Caki2 (cell line): ENCODE measurements at regions not wholly inside any gene's neighbourhood (a gene's known extent, or its start where the extent isn't known, plus 50 kb on each side); places are given as distances from the start of the nearest gene placed in this dataset.
"Not testable (repeated sequence)": the region's sequence is repeated elsewhere in the genome, so short reads cannot be mapped to it uniquely, and the experiment has no call there.

Experiments used
- DNase-seq: peaks from one replicate; pipeline ENCODE4 v3.0.0-alpha.2; 2015; ENCODE audit warnings: low read depth
- in situ Hi-C: cut with HindIII; loops from 2 replicates; pipeline ENCODE4 v1.10.0; 2016; ENCODE audit warnings: low sequenced_read_pairs, low pct_unique_long_range_greater_than_20kb, mixed read lengths

DNA sequence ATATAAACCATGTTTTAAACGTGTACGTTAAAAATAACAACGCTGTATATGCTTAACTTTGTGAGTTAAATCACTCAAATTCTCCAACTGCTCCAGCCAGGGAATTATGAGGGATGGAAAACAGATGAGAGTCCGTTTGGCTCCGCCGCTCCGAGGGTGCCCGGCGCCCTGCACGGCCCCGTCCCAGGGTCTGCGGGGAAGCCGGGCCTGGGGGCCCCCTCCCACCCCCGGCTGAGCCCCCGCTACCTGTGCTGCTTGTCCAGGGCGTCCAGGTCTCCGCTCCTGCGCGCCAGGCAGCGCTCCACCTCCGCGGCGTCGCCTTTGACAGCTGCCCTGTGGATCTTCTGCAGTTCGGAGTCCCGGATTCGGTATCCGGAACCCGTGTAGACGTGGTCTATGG is 415.5 kb downstream of the FOXD4L4 start:
- in situ Hi-C loops, DNase-seq: not testable (repeated sequence)

DNA sequence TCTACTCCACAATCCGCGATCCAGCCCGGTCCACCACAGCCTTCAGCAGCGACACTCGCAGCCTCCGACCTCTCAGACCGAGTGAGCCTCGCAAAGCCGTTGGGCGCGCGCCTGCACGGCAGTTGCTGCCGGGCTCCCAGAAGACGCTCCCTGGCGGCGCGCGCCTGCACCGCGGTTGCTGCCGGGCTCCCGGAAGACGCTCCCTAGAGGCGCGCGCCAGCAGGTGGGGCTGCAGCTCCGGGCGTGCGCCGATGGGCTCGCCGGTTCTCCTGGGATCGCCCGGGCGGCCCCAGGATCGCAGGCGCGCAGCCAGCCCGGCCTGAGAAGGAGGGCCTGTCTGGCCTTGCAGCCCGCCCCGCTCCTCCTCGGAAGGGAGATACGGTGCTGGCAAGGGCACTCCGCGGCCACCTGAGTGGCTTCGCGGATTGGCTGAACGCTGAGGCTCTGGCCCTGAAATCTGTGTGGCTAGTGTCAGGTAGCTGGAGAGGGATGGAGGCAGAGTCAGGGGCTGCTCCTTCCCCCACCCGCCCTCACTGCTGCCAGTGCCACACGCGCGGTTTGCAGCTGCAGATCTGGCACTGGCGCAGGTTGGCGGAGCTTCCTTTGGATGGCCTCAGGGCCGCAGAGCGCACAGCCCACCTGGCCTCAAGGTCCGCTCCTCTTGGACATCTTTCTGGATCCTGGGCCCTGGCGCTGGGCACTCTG is 416.2 kb downstream of the FOXD4L4 start:
- in situ Hi-C loops: not testable (repeated sequence)

DNA sequence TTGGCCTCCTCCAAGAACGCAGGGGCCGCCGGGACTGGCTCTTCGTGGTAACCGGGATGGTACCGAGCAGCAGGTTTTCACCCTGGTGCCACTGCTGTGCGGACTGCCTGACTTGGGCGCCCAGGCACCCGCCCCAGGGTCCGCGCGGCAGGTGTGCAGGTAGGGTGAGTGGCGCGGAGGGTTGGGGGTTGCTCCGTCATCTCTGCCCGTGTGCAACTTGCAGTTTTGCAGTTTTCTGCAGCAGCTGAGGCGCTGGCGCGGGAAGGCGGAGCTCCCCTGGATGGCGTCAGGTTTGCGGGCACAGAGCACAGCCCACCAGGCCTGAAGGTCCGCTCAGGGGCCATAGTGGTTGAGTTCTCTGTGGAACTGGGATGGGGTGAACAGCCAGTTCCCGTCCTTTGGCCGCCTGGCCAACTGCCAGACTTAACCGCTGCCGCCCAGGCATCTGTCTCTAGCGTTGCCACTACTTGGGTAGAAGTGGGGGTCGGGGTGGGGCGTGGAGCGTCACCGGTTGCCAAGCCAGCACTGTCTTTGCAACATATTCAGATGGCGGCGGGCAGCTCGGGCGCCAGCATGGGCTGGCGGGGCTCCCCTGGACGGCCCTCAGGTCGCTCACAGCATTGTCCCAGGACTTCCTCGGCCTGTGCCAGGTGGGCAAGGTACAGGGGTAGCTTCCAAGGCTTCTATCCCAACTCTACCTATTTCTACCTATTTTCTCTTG is 417.2 kb downstream of the FOXD4L4 start:
- in situ Hi-C loops, DNase-seq: not testable (repeated sequence)

More for the DNA sequence above, 416.2 kb downstream of the FOXD4L4 start:
- DNase-seq: peak; percentile 73

DNA sequence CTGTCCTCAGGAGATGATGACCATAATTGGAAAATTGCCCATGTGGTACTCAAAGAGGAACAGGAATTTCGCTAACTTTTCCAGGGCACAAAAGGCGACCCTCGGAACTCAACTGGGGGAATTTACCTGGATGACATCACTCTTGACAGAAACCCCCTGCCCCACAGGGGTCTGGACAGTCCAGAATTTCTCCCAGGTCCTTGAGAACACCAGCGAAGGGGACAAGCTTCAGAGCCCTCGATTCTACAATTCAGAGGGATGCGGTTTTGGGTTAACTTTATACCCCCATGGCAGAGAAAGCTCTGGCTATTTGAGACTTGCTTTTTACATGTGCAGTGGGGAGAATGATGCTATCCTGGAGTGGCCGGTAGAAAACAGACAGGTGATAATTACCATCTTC is 445.4 kb downstream of the FOXD4L4 start:
- in situ Hi-C loops, DNase-seq: not testable (repeated sequence)

DNA sequence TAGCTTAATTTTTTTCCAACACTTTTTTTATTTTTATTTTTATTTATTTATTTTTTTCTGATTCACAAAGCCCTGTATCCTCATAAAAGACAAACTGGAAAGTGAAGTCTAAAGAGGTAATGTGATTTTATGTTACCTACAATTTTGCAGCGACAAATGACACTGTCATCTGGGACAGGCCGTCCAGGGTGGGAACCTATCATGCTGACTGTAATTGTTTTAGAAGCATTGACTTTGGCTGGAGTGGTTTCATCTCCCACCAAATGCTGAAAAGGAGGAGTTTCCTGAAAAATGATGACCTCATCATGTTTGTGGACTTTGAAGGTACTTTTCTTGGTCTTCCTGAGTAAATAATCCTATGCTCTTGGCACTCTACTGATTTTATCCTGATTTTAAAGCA is 446.7 kb downstream of the FOXD4L4 start:
- in situ Hi-C loops, DNase-seq: not testable (repeated sequence)

DNA sequence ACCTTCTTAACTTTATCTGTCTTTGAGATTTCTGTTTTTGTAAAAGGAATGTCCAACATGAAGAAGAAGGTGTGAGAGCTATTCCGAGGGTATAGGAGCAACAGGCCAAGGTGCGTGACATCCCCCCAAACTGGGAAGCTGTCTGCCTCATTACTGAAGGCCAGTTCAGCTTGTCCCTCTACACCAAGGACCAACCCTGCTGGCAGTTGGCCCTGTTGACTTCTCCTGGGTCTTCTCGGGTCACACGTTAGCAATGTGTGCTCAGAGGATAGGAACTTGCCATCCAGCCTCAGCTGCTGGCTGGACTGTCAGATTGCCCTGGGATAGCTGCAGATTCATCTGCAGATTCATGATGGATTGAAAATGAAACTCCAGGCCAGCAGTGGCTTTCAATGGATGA is 460.3 kb downstream of the FOXD4L4 start:
- in situ Hi-C loops, DNase-seq: not testable (repeated sequence)

DNA sequence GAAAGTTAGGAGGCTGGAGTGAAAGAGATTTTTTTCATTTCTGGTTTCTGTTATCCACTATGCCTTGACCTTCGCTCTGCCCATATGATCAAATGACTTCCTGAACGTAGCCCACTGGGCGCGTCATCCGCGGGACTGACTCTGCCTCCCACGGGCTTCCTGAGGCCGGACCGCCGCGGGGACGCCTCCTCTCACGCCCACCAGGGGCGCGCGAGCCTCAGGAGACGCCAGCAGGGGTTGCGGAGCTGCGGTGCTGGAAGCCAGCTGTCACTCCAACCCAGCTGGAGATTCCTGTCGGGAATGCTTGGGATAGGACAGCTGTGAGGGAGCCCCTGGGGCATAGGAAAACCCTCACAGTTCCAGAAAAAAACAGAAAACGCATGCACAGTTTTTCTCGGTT is 461.5 kb downstream of the FOXD4L4 start:
- in situ Hi-C loops, DNase-seq: not testable (repeated sequence)

DNA sequence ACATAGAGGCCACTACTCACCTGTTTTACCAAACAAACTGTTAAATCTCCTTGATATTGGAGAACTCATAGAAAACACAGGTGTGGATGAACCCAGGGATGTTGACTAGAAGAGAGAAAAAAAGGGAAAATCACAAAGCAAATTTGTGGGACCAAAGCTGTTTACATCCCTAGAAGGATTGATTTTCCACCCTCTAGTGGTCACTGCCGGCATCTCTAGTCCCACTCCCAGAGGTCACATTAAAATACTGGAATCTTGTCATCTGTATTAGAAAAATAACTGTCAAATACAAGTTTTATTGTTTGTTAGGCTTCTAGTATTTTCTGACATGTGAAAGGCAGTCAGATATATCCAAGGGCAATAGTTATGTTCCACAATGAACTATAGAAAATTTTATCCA is 469.7 kb downstream of the FOXD4L4 start:
- DNase-seq, in situ Hi-C loops: not testable (repeated sequence)

DNA sequence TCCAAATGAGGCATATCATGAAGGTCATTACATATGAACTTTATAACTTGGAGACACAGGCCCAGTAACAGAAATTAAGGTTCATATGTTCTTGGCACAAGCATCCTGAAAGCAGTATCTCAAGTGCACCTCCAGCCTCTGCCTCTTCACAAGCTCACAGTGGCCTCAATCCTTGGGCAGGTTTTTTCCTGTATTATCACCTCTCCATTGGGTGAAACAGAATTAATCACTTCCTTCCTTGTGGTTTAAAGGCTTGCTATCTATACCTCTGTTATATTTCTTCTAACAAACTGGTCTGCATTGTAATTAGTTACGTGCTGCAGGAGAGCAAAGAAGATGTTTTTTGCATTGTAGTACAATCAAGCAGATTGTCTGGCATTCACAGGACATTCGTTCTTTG is 471.0 kb downstream of the FOXD4L4 start:
- in situ Hi-C loops, DNase-seq: not testable (repeated sequence)

DNA sequence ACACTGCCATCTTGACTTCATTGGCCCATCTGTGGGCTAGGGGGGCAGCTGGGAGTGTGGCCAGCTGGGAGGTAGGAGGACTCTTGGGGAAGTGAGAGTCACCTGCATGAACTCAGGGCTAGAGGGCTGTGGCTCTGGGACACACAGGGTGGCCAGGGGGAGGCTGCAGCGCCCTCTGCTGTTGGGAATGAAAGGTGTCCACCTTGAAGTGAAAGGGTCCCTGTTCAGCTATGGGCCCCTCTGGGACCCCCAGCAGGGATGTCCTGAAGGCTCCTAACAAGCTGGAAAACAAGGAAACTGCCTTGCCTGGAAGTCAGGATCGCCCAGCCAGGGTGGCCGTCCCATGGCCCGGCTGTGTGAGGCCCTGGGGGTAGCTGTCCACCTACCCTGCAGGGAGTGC is 507.8 kb downstream of the FOXD4L4 start:
- in situ Hi-C loops, DNase-seq: not testable (repeated sequence)

DNA sequence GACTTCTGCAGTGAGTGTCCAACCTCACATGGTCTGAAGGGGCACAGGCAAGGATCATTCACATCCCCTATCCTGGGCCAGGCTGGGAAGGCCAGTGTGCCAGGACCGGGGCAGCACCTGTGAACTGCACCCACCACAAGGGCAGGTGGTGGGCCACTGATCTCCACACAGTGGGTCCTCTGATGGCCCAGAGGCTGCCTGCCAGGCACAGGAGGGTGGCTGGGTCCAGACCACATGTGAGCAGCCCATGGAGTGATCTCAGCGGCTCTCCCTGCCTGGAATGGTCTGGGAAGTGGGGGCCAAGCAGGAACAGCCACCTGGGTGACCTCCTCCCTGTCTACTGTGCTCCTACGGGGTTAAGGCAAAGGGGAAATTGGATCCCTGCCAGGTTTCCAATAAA is 508.5 kb downstream of the FOXD4L4 start:
- in situ Hi-C loops: not testable (repeated sequence)

DNA sequence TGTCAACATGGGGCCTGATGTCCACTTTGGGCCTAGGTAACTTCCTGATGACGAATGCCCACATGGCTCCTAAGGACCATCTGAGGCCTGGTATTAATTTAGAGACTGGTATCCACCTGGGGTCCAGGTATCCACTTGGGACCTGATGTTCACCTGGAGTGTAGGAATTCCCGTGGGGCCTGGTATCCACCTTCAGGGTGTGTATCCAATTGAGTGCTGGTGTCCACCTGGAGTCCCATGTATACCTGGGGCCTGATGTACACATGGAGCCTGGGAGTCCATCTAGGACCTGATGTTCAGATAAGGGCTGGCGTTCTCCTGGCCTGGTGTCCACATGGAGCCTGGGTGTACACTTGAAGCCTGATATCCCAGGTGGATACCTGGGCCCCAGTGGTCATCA is 520.6 kb downstream of the FOXD4L4 start:
- in situ Hi-C loops, DNase-seq: not testable (repeated sequence)

More for the DNA sequence above, 508.5 kb downstream of the FOXD4L4 start:
- not testable (repeated sequence) for DNase-seq

DNA sequence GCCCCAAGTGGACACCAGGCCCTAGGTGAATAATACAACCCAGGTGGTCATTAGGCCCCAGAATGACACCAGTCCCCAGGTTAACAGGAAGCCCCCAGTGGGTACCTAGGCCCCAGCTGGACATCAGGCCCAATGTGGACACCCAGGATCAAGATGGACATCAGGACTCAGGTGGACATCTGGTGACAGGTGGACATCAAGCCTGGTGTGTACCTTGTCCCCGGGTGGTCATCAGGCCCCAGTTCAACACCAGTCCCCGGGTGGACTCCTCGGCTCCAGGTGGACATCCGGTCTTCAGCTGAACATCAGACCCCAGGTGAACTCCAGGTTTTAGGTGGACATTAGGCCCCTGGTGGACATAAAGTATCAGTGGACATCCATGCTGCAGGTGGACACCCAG is 524.6 kb downstream of the FOXD4L4 start:
- DNase-seq: not testable (repeated sequence)

DNA sequence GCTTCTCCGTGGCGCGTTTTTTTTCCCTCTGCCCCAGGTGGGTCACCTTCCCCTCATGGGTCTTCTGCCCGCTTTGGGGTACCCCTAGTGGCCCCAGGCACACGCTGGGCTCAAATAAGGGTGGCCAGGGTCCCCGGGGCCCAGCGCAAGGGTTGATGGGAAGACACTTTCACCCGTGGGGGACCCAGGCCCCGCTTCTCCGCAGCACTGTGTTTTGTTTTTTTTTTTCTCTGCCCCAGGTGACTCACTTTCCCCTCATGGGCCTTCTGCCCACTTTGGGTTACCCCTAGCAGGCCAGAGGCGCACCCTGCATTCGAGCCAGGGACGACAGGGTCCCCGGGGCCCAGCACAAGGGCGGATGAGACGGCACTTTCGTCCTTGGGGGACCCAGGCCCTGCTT is 526.7 kb downstream of the FOXD4L4 start:
- DNase-seq, in situ Hi-C loops: not testable (repeated sequence)

More for the DNA sequence above, 524.6 kb downstream of the FOXD4L4 start:
- in situ Hi-C loops: not testable (repeated sequence)

DNA sequence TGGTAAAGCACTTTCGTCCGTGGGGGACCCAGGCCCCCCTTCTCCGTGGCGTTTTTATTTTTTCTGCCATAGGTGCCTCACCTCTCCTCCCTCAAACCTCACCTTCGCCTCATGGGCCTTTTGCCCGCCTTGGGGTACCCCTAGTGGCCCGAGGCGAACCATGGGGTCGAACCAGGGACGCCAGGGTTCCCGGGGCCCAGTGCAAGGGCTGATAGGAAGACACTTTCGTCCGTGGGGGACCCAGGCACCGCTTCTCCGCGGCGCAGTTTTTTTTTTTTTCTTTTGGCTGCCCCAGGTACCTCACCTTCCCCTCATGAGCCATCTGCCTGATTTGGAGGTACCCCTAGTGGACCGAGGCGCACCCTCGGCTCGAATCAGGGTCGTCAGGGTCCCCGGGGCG is 527.8 kb downstream of the FOXD4L4 start:
- in situ Hi-C loops, DNase-seq: not testable (repeated sequence)

DNA sequence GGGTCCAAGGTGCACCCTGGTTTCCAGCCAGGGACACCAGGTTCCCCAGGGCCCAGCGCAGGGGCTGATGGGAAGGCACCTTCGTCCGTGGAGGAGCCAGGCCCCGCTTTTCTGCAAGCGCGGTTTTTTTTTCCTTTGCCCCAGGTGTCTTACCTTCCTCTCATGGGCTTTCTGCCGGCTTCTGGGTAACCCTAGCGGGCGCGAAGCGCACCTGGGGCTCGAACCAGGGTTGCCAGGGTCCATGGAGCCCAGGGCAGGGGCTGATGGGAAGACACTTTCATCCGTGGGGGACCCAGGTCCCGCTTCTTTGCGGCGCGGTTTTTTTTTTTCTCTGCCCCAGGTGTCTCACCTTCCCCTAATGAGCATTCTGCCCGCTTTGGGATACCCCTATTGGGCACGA is 529.3 kb downstream of the FOXD4L4 start:
- in situ Hi-C loops, DNase-seq: not testable (repeated sequence)

DNA sequence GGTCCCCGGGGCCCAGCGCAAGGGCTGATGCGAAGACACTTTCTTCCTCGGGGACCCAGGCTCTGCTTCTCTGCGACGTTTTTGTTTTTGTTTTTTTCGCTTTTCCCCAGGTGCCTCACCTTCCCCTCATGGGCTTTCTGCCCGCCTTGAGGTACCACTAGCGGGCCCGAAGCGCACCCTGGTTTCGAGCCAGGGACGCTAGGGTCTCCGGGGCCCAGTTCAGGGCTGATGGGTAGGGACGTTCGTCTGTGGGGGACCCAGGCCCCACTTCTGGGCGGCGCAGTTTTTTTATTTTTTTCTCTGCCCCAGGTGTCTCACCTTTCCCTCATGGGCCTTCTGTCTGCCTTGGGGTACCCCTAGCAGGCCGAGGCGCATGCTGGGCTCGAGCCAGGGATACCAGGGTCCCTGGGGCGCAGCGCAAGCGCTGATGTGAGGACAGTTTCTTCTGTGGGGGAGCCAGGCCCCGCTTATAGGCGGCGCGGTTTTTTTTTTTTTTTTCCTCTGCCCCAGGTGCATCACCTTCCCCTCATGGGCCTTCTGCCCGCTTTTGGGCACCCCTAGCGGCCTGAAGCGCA is 530.0 kb downstream of the FOXD4L4 start:
- DNase-seq, in situ Hi-C loops: not testable (repeated sequence)

DNA sequence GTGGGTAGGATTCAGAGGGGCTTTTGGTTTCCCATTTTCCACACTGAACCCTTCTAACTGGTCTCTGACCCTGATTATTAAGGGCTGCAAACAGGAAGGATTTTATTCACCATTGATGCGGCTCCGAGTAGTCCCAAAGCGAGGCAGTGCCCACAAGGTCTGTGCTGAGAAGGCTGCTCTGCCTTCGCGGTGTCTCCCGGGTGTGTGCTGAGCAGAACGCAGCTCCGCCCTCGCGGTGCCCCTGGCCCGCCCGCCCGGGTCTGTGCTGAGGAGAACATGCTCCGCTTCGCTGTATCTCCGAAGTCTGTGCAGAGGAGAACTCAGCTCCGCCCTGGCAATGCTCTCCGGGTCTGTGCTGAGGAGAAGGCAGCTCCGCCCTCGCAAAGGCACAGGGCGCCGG is 530.7 kb downstream of the FOXD4L4 start:
- DNase-seq, in situ Hi-C loops: not testable (repeated sequence)

DNA sequence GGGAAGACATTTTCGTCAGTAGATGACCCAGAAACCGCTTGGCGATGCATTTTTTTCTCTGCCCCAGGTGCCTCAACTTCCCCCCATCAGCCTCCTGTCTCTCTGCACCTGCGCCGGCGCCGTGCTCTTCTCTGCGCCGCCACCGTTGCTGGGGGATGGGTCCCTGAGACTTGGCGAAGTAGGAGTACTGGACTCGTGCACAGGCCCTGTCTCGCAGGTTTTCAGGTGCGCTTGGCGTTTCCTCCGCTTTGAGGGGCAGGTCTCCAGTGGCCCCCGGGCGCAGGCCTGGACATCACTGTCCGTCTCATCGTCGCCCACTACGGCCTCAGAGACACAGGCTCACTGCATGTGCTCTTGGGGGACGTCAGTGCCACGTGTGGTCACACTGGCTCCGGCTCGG is 532.1 kb downstream of the FOXD4L4 start:
- in situ Hi-C loops, DNase-seq: not testable (repeated sequence)
